GM19351 (cell line): ENCODE measurements at regions not wholly inside any gene's neighbourhood (a gene's known extent, or its start where the extent isn't known, plus 50 kb on each side); places are given as distances from the start of the nearest gene placed in this dataset.
A peak's percentile ranks its signal among the peaks of the same experiment; 100 is the strongest.

Source experiments
- ATAC-seq: cut with Tn5 transposase; IDR thresholded peaks from one replicate; pipeline ENCODE4 v1.9.1; 2021; ENCODE audit warnings: mild to moderate bottlenecking, moderate library complexity; ENCODE audit not compliant: unreplicated experiment

- no peak for ATAC-seq
These were observed 318.5 kb upstream of the CWC22 start for GRCh38 chr2:180325416-180326120.

- no peak for ATAC-seq
These were observed 317.1 kb upstream of the CWC22 start for GRCh38 chr2:180324182-180324581.

GRCh38 chr2:180322781-180323180, 315.7 kb upstream of the CWC22 start:
- no peak for ATAC-seq

GRCh38 chr2:180319586-180320405, 312.7 kb upstream of the CWC22 start:
- peak; percentile 95 for ATAC-seq

- no peak for ATAC-seq
These were observed 307.0 kb upstream of the CWC22 start for GRCh38 chr2:180314086-180314485.

GRCh38 chr2:180312542-180312941, 305.4 kb upstream of the CWC22 start:
- no peak for ATAC-seq

- ATAC-seq: no peak
These were observed 300.0 kb upstream of the CWC22 start for GRCh38 chr2:180307096-180307495.

GRCh38 chr2:180306346-180306745, 299.2 kb upstream of the CWC22 start:
- ATAC-seq: no peak

- ATAC-seq: no peak
These were observed 284.7 kb upstream of the CWC22 start for GRCh38 chr2:180291552-180292421.

GRCh38 chr2:180291060-180291459, 284.0 kb upstream of the CWC22 start:
- no peak for ATAC-seq

GRCh38 chr2:180289627-180290026, 282.5 kb upstream of the CWC22 start:
- no peak for ATAC-seq

- no peak for ATAC-seq
These were observed 272.5 kb upstream of the CWC22 start for GRCh38 chr2:180279581-180279980.

- no peak for ATAC-seq
These were observed 269.6 kb upstream of the CWC22 start for GRCh38 chr2:180276733-180277132.

- no peak for ATAC-seq
These were observed 260.9 kb upstream of the CWC22 start for GRCh38 chr2:180268006-180268405.

GRCh38 chr2:180261976-180262375, 254.9 kb upstream of the CWC22 start:
- no peak for ATAC-seq

GRCh38 chr2:180258579-180258978, 251.5 kb upstream of the CWC22 start:
- no peak for ATAC-seq

- no peak for ATAC-seq
These were observed 251.0 kb upstream of the CWC22 start for GRCh38 chr2:180258041-180258537.

GRCh38 chr2:180257247-180257646, 250.2 kb upstream of the CWC22 start:
- ATAC-seq: no peak

GRCh38 chr2:180255981-180256380, 248.9 kb upstream of the CWC22 start:
- no peak for ATAC-seq

- no peak for ATAC-seq
These were observed 247.8 kb upstream of the CWC22 start for GRCh38 chr2:180254872-180255271.

- no peak for ATAC-seq
These were observed 240.6 kb upstream of the CWC22 start for GRCh38 chr2:180247658-180248057.
